Liver (tissue), 8 donors: ENCODE measurements at regions not wholly inside any gene's neighbourhood (a gene's known extent, or its start where the extent isn't known, plus 50 kb on each side); places are given as distances from the start of the nearest gene placed in this dataset.

ENCODE experiments used
- DNase-seq: peaks from one replicate; pipeline ENCODE4 v3.0.0-alpha.2; 2017; ENCODE audit warnings: low spot score
- H3K27ac ChIP-seq, 2 donors: one replicate each; pipeline ENCODE4 v1.7.0; 2013; ENCODE audit warnings: inconsistent platforms in 2 of 2, low read length in 2 of 2, control low read depth in 1 of 2, low read depth in 1 of 2, mild to moderate bottlenecking in 1 of 2
- H3K27me3 ChIP-seq, 4 donors: one replicate each; pipeline versions ENCODE4 v1.6.1 to v1.7.0; 2013; ENCODE audit warnings: low read length in 3 of 4, inconsistent platforms in 1 of 4, mild to moderate bottlenecking in 1 of 4, moderate library complexity in 1 of 4; ENCODE audit not compliant: control insufficient read depth in 4 of 4, insufficient read depth in 4 of 4
- H3K36me3 ChIP-seq, 4 donors: one replicate each; pipeline versions ENCODE4 v1.6.1 to v1.7.0; 2013; ENCODE audit warnings: low read length in 3 of 4, mild to moderate bottlenecking in 3 of 4, low read depth in 1 of 4, moderate library complexity in 1 of 4; ENCODE audit not compliant: control insufficient read depth in 4 of 4, insufficient read depth in 3 of 4
- H3K4me1 ChIP-seq, 4 donors: one replicate each; pipeline versions ENCODE4 v1.6.1 to v1.7.0; 2013; ENCODE audit warnings: low read length in 3 of 4, mild to moderate bottlenecking in 3 of 4, moderate library complexity in 1 of 4; ENCODE audit not compliant: control insufficient read depth in 4 of 4, insufficient read depth in 4 of 4
- H3K4me3 ChIP-seq, 3 donors: one replicate each; pipeline versions ENCODE4 v1.6.1 to v1.7.0; 2013; ENCODE audit warnings: low read length in 3 of 3, control low read depth in 1 of 3, low read depth in 1 of 3, mild to moderate bottlenecking in 1 of 3
- H3K9ac ChIP-seq, 2 donors: one replicate each; pipeline ENCODE4 v1.7.0; 2013; ENCODE audit warnings: low read length in 2 of 2, mild to moderate bottlenecking in 2 of 2, moderate library complexity in 2 of 2, control low read depth in 1 of 2, low read depth in 1 of 2
- H3K9me3 ChIP-seq, 4 donors: one replicate each; pipeline versions ENCODE4 v1.6.1 to v1.7.0; 2013; ENCODE audit warnings: low read length in 3 of 4; ENCODE audit not compliant: control insufficient read depth in 4 of 4
- CTCF ChIP-seq: fragments of 150-350 bp; IDR thresholded peaks from 2 replicates; pipeline ENCODE4 v1.5.1; 2017; ENCODE audit warnings: improper control_type of control experiment, low read depth, low read length; ENCODE audit not compliant: missing input control
- EGR1 ChIP-seq, 2 donors: IDR thresholded peaks; 2 replicates each; pipeline ENCODE4 v1.6.1; 2016 to 2018; ENCODE audit warnings: antibody characterized with exemption in 2 of 2, low read depth in 2 of 2
- FOXA1 ChIP-seq: IDR thresholded peaks from 2 replicates; pipeline ENCODE4 v1.6.1; 2016; ENCODE audit warnings: antibody characterized with exemption
- FOXA2 ChIP-seq: IDR thresholded peaks from 2 replicates; pipeline ENCODE4 v1.6.1; 2016; ENCODE audit warnings: antibody characterized with exemption
- GABPA ChIP-seq, 2 donors: IDR thresholded peaks in 1 of 2; conservative IDR thresholded peaks in 1 of 2; 2 replicates each; pipeline ENCODE4 v1.6.1; 2016; ENCODE audit warnings: antibody characterized with exemption in 2 of 2, mild to moderate bottlenecking in 1 of 2, moderate library complexity in 1 of 2
- HNF4A ChIP-seq, 2 donors: conservative IDR thresholded peaks; 2 replicates each; pipeline ENCODE4 v1.6.1; 2016; ENCODE audit warnings: antibody characterized with exemption in 2 of 2, mild to moderate bottlenecking in 2 of 2
- JUND ChIP-seq, 2 donors: IDR thresholded peaks; 2 replicates each; pipeline ENCODE4 v1.6.1; 2016; ENCODE audit warnings: antibody characterized with exemption in 2 of 2
- NR2F2 ChIP-seq: IDR thresholded peaks from 2 replicates; pipeline ENCODE4 v1.6.1; 2016; ENCODE audit warnings: antibody characterized with exemption
- REST ChIP-seq: IDR thresholded peaks from 2 replicates; pipeline ENCODE4 v1.6.1; 2016; ENCODE audit warnings: antibody characterized with exemption, mild to moderate bottlenecking
- RXRA ChIP-seq, 2 donors: IDR thresholded peaks; 2 replicates each; pipeline ENCODE4 v1.6.1; 2017 to 2018; ENCODE audit warnings: antibody characterized with exemption in 2 of 2, mild to moderate bottlenecking in 1 of 2
- SP1 ChIP-seq: IDR thresholded peaks from 2 replicates; pipeline ENCODE4 v1.6.1; 2018; ENCODE audit warnings: antibody characterized with exemption, mild to moderate bottlenecking
- TAF1 ChIP-seq: conservative IDR thresholded peaks from 2 replicates; pipeline ENCODE4 v1.6.1; 2016; ENCODE audit warnings: antibody characterized with exemption, mild to moderate bottlenecking
- WGBS: extraction: QIAGEN DNeasy Blood & Tissue Kit; methylation state at CpG from one replicate; pipeline ENCODE4 v1.1.7; 2013; 5-methylcytosine and 5-hydroxymethylcytosine counted together
- donor health status: healthy.
- donor health status: healthy.
- donor health status: healthy.
- donor health status: healthy.
- donor health status: healthy.

GRCh38 chr2:173612354-173612753 is 257.7 kb downstream of the CDCA7 start (continued):
- no peak for TF ChIP-seq CTCF
- TF ChIP-seq TAF1: no peak

- no peak overlapping the region for H3K9ac ChIP-seq
- H3K9me3 ChIP-seq: peaks cover 0 to 7% (median 1%) of the 10 kb centered on the region in 4 donors
- H3K27me3 ChIP-seq: peaks cover 0 to 4% (median 0%) of the 10 kb centered on the region in 4 donors
- DNase-seq: no peak
- WGBS: 82% methylated on average over 5 of the region's 5 CpGs
- TF ChIP-seq EGR1 (IDR thresholded peaks at IDR 0.05; ENCODE audit: low read depth in 2 of 2): no peak
- no peak overlapping the region for H3K27ac ChIP-seq
- no peak overlapping the region for H3K4me3 ChIP-seq
- no peaks in the 10 kb centered on the region for H3K4me1 ChIP-seq
- no peaks in the 10 kb centered on the region for H3K36me3 ChIP-seq
Observed at GRCh38 chr2:173613386-173613785, 258.7 kb downstream of the CDCA7 start.

- Histone ChIP-seq H3K27me3 (peaks cover 0 to 4% (median 0%) of the 10 kb centered on the region in 4 donors), H3K27ac (no peak overlapping the region), H3K9me3 (peaks cover 0 to 7% (median 1%) of the 10 kb centered on the region in 4 donors), H3K9ac (no peak overlapping the region), H3K4me1 (no peaks in the 10 kb centered on the region), H3K4me3 (no peak overlapping the region), H3K36me3 (no peaks in the 10 kb centered on the region)
- no peak for DNase-seq
- WGBS: 72% methylated on average over 5 of the region's 5 CpGs
- TF ChIP-seq SP1 (no peak), REST (no peak)
Observed at GRCh38 chr2:173614265-173614930, 259.7 kb downstream of the CDCA7 start.

GRCh38 chr2:173623438-173624319 is 269.0 kb downstream of the CDCA7 start:
- H3K9me3 ChIP-seq: peaks cover 0 to 4% (median 0%) of the 10 kb centered on the region in 4 donors
- TF ChIP-seq SP1 (no peak), RXRA (IDR thresholded peaks at IDR 0.05) (no peak), FOXA1 (no peak), GABPA (IDR thresholded peaks at IDR 0.05 in 1 of 2, conservative IDR thresholded peaks at IDR 0.05 in 1 of 2) (no peak), JUND (IDR thresholded peaks at IDR 0.05) (no peak), TAF1 (no peak), FOXA2 (no peak), HNF4A (conservative IDR thresholded peaks at IDR 0.05) (no peak), NR2F2 (no peak)
- WGBS: 77% methylated on average over 13 of the region's 13 CpGs

More at GRCh38 chr2:173623438-173624319, 269.0 kb downstream of the CDCA7 start:
- no peak overlapping the region for H3K4me3 ChIP-seq
- no peak for DNase-seq
- no peak overlapping the region for H3K9ac ChIP-seq
- no peaks in the 10 kb centered on the region for H3K4me1 ChIP-seq
- H3K27me3 ChIP-seq: peaks cover 0 to 2% (median 0%) of the 10 kb centered on the region in 4 donors
- H3K27ac ChIP-seq: no peak overlapping the region
- no peaks in the 10 kb centered on the region for H3K36me3 ChIP-seq
